ENCODE measurements at regions not wholly inside any gene's neighbourhood (a gene's known extent, or its start where the extent isn't known, plus 50 kb on each side); places are given as distances from the start of the nearest gene placed in this dataset.

- no peak for TF ChIP-seq EZH2 (IDR thresholded peaks at IDR 0.05; ENCODE audit: insufficient read depth, poor library complexity, severe bottlenecking)
- TF ChIP-seq EZH2phosphoT487 (IDR thresholded peaks at IDR 0.05; ENCODE audit: insufficient read depth, low read depth), result no peak
Measured at GRCh38 chr2:222042666-222043065, 256.1 kb downstream of the PAX3 start.
